Loucy (cell line): ENCODE measurements at regions not wholly inside any gene's neighbourhood (a gene's known extent, or its start where the extent isn't known, plus 50 kb on each side); places are given as distances from the start of the nearest gene placed in this dataset.

ENCODE experiments used
- CTCF ChIP-seq: fragments of 200-600 bp; sonication (generic); conservative IDR thresholded peaks from 2 replicates; pipeline ENCODE4 v1.5.1; 2014; ENCODE audit warnings: mild to moderate bottlenecking, antibody characterized with exemption, low read length
- EZH2phosphoT487 ChIP-seq: fragments of 200-600 bp; IDR thresholded peaks from 2 replicates; pipeline ENCODE4 v1.6.1; 2018; ENCODE audit warnings: antibody characterized with exemption, mild to moderate bottlenecking, moderate library complexity, borderline replicate concordance

- TF ChIP-seq CTCF (no peak), EZH2phosphoT487 (no peak)
Observed at GRCh38 chr5:117027384-117027783, 452.8 kb upstream of the SEMA6A start.
